ENCODE measurements at regions not wholly inside any gene's neighbourhood (a gene's known extent, or its start where the extent isn't known, plus 50 kb on each side); places are given as distances from the start of the nearest gene placed in this dataset.
A peak's percentile ranks its signal among the peaks of the same experiment; 100 is the strongest.

DNA sequence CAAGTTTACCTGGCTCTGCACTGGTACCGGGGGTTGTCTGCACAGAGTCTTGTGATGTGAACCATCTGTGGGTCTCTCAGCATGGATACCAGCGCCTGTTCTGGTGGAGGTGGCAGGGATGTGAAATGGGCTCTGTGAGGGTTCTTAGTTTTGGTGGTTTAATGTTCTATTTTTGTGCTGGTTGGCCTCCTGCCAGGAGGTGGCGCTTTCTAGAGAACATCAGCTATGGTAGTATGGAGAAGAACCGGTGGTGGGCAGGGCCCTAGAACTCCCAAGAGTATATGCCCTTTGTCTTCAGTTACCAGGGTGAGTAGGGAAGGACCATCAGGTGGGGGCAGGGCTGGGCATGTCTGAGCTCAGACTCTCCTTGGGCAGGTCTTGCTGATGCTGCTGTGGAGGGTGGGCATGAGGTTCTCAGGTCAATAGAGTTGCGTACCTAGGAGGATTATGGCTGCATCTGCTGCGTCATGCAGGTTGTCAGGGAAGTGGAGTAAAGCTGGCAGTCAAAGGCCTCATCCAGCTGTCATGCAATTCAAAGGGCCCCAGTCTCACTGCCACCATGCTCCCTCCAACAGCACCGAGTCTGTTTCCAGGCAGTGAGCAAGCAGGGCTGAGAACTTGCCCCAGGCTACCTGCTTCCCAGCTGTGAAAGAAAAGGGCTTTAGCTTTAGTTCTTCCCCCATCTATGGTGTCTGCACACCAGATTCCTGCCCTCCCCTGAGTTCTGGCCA is 278.0 kb downstream of the METTL4 start:
- Histone ChIP-seq H3K4me3 (ENCODE audit: insufficient read depth, low read depth, low read length) (no peak overlapping the region), H3K4me2 (ENCODE audit: low read length) (no peak overlapping the region), H2AFZ (ENCODE audit: low read depth, low read length) (no peak overlapping the region), H3K9me3 (ENCODE audit: insufficient read depth, low read depth, low read length) (no peaks in the 10 kb centered on the region), H3K79me2 (ENCODE audit: insufficient read depth, low read length) (no peaks in the 10 kb centered on the region), H3K36me3 (ENCODE audit: insufficient read depth, low read length) (no peaks in the 10 kb centered on the region), H3K27me3 (ENCODE audit: insufficient read depth, low read length) (no peaks in the 10 kb centered on the region), H4K20me1 (ENCODE audit: insufficient read depth, low read length) (no peaks in the 10 kb centered on the region), H3K4me1 (ENCODE audit: insufficient read depth, low read length) (no peaks in the 10 kb centered on the region), H3K27ac (ENCODE audit: low read depth, low read length) (no peak overlapping the region), H3K9ac (ENCODE audit: low read length) (no peak overlapping the region)
- Mint-ChIP-seq H3K27me3 (ENCODE audit: low read depth, unreplicated experiment) (no peaks in the 10 kb centered on the region), H3K36me3 (ENCODE audit: low read depth, unreplicated experiment) (no peaks in the 10 kb centered on the region), H3K9me3 (ENCODE audit: unreplicated experiment) (peaks cover 5% of the 10 kb centered on the region), H3K4me3 (ENCODE audit: unreplicated experiment) (no peak overlapping the region), H3K4me1 (ENCODE audit: low read depth, unreplicated experiment) (no peaks in the 10 kb centered on the region), H3K27ac (ENCODE audit: unreplicated experiment) (no peak overlapping the region)
- TF ChIP-seq EZH2 (IDR thresholded peaks at IDR 0.05; ENCODE audit: insufficient read depth, low read length) (no peak), CTCF (IDR thresholded peaks at IDR 0.05; ENCODE audit: insufficient read depth, low read depth, low read length) (no peak)
- DNase-seq (ENCODE audit: low read depth) = no peak
- FAIRE-seq = no peak

DNA sequence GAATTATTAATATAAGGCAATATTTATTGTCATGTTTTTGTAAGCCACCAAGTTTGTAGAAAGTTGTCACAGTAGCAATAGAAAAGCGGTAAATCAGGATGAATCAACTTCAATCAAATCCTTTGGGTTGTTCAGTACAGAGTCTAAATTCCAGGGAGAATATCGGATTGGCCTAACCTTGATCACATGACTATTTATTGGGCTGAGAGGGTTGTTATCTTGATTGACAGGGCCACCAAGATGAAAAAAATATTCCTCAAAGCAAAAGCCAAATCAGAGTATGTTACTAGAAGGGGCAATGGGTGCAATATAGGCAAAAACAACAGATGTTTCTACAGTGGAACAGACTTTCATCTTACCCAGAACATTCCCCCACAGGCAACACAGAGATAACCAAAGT is 270.0 kb downstream of the METTL4 start:
- no peak for DNase-seq (ENCODE audit: low read depth)
- peaks cover 24% of the 10 kb centered on the region for H3K4me1 ChIP-seq (ENCODE audit: insufficient read depth, low read length)
- H2AFZ ChIP-seq (ENCODE audit: low read depth, low read length) = no peak overlapping the region
- H3K79me2 ChIP-seq (ENCODE audit: insufficient read depth, low read length) = no peaks in the 10 kb centered on the region
- H3K36me3 ChIP-seq (ENCODE audit: insufficient read depth, low read length) = no peaks in the 10 kb centered on the region
- no peak overlapping the region for H3K27ac Mint-ChIP-seq (ENCODE audit: unreplicated experiment)
- peaks cover 15% of the 10 kb centered on the region for H3K4me1 Mint-ChIP-seq (ENCODE audit: low read depth, unreplicated experiment)
- H3K27ac ChIP-seq (ENCODE audit: low read depth, low read length) = no peak overlapping the region
- no peaks in the 10 kb centered on the region for H4K20me1 ChIP-seq (ENCODE audit: insufficient read depth, low read length)
- no peak overlapping the region for H3K4me2 ChIP-seq (ENCODE audit: low read length)
- H3K4me3 Mint-ChIP-seq (ENCODE audit: unreplicated experiment) = no peak overlapping the region
- no peak overlapping the region for H3K4me3 ChIP-seq (ENCODE audit: insufficient read depth, low read depth, low read length)
- H3K9ac ChIP-seq (ENCODE audit: low read length) = no peak overlapping the region
- no peak for FAIRE-seq
- H3K9me3 Mint-ChIP-seq (ENCODE audit: unreplicated experiment) = no peaks in the 10 kb centered on the region
- H3K27me3 ChIP-seq (ENCODE audit: insufficient read depth, low read length) = no peaks in the 10 kb centered on the region
- H3K36me3 Mint-ChIP-seq (ENCODE audit: low read depth, unreplicated experiment) = no peaks in the 10 kb centered on the region
- no peaks in the 10 kb centered on the region for H3K9me3 ChIP-seq (ENCODE audit: insufficient read depth, low read depth, low read length)
- H3K27me3 Mint-ChIP-seq (ENCODE audit: low read depth, unreplicated experiment) = no peaks in the 10 kb centered on the region
- TF ChIP-seq CTCF (IDR thresholded peaks at IDR 0.05; ENCODE audit: insufficient read depth, low read depth, low read length) (no peak), EZH2 (IDR thresholded peaks at IDR 0.05; ENCODE audit: insufficient read depth, low read length) (no peak)

DNA sequence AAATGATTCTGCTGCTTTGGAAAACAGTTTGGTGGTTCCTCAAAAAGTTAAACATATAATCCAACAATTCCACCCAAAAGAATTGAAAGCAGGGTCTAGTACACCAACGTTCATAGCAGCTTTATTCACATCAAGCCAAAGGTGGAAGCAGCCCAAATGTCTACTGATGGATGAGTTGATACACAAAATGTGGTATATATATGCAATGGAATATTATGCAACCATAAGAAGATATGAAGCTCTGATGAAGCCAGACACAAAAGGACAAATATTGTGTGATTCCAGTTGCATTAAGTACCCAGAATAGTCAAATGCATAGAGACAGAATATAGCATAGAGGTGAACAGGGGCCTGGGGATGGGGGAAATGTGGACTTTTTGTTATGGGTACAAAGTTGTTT is 269.3 kb downstream of the METTL4 start:
- no peaks in the 10 kb centered on the region for H3K9me3 Mint-ChIP-seq (ENCODE audit: unreplicated experiment)
- peaks cover 15% of the 10 kb centered on the region for H3K4me1 Mint-ChIP-seq (ENCODE audit: low read depth, unreplicated experiment)
- no peaks in the 10 kb centered on the region for H4K20me1 ChIP-seq (ENCODE audit: insufficient read depth, low read length)
- H3K79me2 ChIP-seq (ENCODE audit: insufficient read depth, low read length) = no peaks in the 10 kb centered on the region
- H3K27me3 Mint-ChIP-seq (ENCODE audit: low read depth, unreplicated experiment) = no peaks in the 10 kb centered on the region
- H3K27ac Mint-ChIP-seq (ENCODE audit: unreplicated experiment) = no peak overlapping the region
- H3K4me1 ChIP-seq (ENCODE audit: insufficient read depth, low read length) = peaks cover 24% of the 10 kb centered on the region
- H3K27me3 ChIP-seq (ENCODE audit: insufficient read depth, low read length) = no peaks in the 10 kb centered on the region
- peak overlapping the region; percentile 62 for H3K4me2 ChIP-seq (ENCODE audit: low read length)
- peak overlapping the region; percentile 7 for H3K27ac ChIP-seq (ENCODE audit: low read depth, low read length)
- H3K4me3 Mint-ChIP-seq (ENCODE audit: unreplicated experiment) = no peak overlapping the region
- H3K4me3 ChIP-seq (ENCODE audit: insufficient read depth, low read depth, low read length) = no peak overlapping the region
- FAIRE-seq (no peak), DNase-seq (ENCODE audit: low read depth) (no peak)
- no peak for TF ChIP-seq EZH2 (IDR thresholded peaks at IDR 0.05; ENCODE audit: insufficient read depth, low read length)
- no peak for TF ChIP-seq CTCF (IDR thresholded peaks at IDR 0.05; ENCODE audit: insufficient read depth, low read depth, low read length)
- H3K36me3 ChIP-seq (ENCODE audit: insufficient read depth, low read length) = no peaks in the 10 kb centered on the region
- H2AFZ ChIP-seq (ENCODE audit: low read depth, low read length) = no peak overlapping the region
- no peak overlapping the region for H3K9ac ChIP-seq (ENCODE audit: low read length)
- no peaks in the 10 kb centered on the region for H3K9me3 ChIP-seq (ENCODE audit: insufficient read depth, low read depth, low read length)
- no peaks in the 10 kb centered on the region for H3K36me3 Mint-ChIP-seq (ENCODE audit: low read depth, unreplicated experiment)

Measured in astrocyte (in vitro differentiated cells and primary cell).